SU-DHL-6 (cell line): ENCODE measurements at regions not wholly inside any gene's neighbourhood (a gene's known extent, or its start where the extent isn't known, plus 50 kb on each side); places are given as distances from the start of the nearest gene placed in this dataset.

Source experiments
- EZH2phosphoT487 ChIP-seq: fragments of 200-600 bp; sonication (generic), shearing (Covaris generic); conservative IDR thresholded peaks from 2 replicates; pipeline ENCODE4 v1.6.1; 2018; ENCODE audit warnings: mild to moderate bottlenecking, antibody characterized with exemption, low read length, moderate library complexity, mixed read lengths
- TF ChIP-seq, protein P1 (sequence below): fragments of 200-600 bp; sonication (generic); IDR thresholded peaks from one replicate; pipeline ENCODE4 v1.5.1; 2017; ENCODE audit warnings: antibody characterized with exemption, mild to moderate bottlenecking, low read length, moderate library complexity; ENCODE audit not compliant: insufficient read depth, poor library complexity, severe bottlenecking

DNA sequence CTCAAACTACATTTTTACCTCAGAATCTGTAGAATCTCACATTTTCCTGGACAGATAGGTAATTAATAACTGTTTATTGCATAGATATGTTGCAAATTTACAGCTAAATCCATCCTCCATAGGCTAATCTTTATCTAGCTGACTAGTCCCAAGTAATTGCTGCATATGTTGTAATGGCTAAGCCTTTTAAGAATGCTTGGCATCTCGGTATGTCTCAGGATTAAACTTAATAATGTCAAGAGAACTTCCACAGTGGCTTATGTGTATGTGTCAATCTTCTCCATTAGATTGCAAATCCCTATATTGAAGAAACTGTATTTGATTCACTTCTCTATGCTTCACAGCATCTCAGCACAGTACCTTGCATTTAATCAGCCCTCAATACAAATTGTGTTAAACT, 131.9 kb downstream of the PRDM9 start:
- TF ChIP-seq, protein P1, sequence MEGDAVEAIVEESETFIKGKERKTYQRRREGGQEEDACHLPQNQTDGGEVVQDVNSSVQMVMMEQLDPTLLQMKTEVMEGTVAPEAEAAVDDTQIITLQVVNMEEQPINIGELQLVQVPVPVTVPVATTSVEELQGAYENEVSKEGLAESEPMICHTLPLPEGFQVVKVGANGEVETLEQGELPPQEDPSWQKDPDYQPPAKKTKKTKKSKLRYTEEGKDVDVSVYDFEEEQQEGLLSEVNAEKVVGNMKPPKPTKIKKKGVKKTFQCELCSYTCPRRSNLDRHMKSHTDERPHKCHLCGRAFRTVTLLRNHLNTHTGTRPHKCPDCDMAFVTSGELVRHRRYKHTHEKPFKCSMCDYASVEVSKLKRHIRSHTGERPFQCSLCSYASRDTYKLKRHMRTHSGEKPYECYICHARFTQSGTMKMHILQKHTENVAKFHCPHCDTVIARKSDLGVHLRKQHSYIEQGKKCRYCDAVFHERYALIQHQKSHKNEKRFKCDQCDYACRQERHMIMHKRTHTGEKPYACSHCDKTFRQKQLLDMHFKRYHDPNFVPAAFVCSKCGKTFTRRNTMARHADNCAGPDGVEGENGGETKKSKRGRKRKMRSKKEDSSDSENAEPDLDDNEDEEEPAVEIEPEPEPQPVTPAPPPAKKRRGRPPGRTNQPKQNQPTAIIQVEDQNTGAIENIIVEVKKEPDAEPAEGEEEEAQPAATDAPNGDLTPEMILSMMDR, result no peak
- TF ChIP-seq EZH2phosphoT487, result no peak
